ENCODE measurements at regions not wholly inside any gene's neighbourhood (a gene's known extent, or its start where the extent isn't known, plus 50 kb on each side); places are given as distances from the start of the nearest gene placed in this dataset.
"Not testable (repeated sequence)": the region's sequence is repeated elsewhere in the genome, so short reads cannot be mapped to it uniquely, and the experiment has no call there.

DNA sequence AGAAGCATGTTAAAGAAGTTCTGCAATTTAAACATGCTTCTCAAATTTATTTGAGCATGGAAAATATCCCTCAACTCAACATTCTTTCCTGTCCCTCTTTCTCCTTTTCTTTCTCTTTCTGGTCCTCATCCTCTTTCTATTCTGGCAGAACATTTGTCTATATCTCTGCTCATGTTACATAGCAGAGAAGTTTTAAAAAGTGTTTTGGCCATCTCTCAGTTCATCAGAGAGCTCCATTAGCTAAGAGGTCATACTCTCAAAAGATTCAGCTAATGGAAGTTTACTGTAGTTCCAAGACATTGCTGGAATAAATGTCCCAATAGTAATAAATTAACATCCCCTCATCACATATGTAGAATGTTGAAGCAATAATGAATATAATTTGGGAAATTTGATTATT lies 53.5 kb downstream of the XCL2 start:
- no peak for DNase-seq

GRCh38 chr1:168488138-168488537 lies 55.7 kb downstream of the XCL2 start:
- no peak for DNase-seq

- not testable (repeated sequence) for DNase-seq
These were observed 57.0 kb downstream of the XCL2 start for GRCh38 chr1:168486820-168487219.

- no peak for DNase-seq
These were observed 58.7 kb downstream of the XCL2 start for GRCh38 chr1:168485048-168485447.

GRCh38 chr1:168484083-168484482 lies 59.7 kb downstream of the XCL2 start:
- DNase-seq, result no peak

DNA sequence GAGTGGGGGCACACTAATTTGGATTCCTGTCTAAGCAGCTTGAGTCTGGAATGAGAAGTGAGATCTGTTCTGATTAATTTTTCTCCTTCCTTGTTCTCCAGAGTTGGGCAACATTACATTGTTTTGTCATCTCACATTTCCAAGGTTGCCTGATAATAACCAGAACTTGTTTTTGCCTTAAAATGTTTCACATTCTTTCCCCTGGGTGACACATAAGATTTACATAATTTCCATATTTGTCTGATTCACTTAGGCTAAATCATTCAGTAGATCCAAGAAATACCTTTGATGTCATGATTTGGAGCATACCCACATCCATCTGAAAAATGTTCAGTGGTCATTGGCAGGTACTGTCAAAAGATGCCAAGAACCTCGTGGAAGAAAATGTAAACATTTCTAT lies 60.3 kb downstream of the XCL2 start:
- no peak for DNase-seq

DNA sequence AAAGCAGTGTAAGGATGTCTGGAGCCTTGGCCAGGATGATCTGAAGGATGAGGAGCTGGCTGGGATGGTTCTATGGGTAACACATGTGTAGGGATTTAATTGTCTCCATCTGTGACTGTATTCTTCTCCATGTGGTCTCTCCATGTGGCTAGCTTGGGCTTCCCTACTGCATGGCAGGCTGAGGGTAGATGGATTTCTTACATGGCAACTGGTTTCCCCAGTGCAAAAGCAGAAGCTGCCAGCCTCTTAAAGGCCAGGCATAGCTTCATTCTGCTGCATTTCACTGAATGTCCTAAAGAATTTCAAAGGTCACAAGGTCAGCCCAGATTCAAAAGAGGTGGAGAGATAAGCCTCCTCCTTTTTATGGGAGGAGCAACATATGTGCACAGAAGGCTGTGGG lies 61.7 kb downstream of the XCL2 start:
- no peak for DNase-seq

GRCh38 chr1:168481586-168481985 lies 62.2 kb downstream of the XCL2 start:
- DNase-seq, result no peak

DNA sequence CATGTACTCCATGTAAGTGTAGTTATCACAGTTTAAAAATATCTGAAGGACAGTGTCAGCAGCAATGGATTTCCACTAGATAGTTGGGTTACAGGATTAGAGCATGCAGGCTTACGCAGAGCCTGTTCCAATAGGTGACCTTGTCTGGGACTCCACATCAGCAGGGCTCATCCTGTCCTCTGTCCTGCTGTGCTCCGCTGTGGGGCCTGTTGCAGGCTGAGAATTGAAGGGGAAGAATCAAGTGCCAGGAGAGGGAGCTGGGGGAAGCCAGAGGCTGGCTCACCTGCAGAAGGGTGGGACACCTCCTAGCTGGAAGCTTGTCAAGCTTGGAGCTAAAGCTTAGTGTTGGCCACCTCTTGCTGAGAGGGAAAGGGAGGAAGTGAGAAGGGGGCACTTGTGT lies 62.8 kb downstream of the XCL2 start:
- no peak for DNase-seq

DNA sequence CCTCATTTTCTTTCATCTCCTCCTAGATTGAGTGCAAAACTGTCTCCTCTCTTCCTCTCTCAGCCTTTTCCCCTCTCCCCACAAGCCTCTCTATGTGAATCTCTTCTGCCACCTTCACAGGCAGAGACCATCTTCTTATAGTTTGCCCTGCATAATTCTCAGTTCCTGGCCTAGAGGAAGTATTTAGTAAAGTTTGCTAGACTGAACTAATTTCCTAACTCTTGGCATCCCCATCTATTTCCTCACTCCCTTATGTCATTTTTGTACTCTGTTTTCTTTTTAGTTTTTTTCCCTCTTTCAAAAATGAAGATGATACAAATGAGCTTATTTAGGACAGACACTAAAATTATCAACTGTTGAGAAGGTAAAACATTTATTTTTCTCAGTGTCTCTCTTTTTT lies 66.0 kb downstream of the XCL2 start:
- no peak for DNase-seq

- DNase-seq, result no peak
These were observed 67.0 kb downstream of the XCL2 start for GRCh38 chr1:168476588-168477385.

- DNase-seq, result no peak
These were observed 69.5 kb downstream of the XCL2 start for GRCh38 chr1:168474322-168474721.

DNA sequence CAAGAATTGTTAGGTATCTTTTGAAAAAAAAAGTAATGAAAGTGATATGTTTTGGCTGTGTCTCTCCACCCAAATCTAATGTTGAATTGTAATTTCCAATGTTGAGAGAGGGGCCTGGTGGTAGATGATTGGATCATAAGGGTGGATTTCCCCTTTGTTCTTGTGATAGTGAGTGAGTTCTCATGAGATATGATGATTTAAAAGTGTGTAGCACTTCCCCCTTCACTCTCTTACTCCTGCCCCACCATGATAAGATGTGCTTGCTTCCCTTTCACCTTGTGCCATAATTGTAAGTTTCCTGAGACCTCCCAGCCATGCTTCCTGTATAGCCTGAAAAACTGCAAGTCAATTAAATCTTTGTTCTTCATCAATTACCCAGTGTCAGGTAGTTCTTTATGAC lies 70.7 kb downstream of the XCL2 start:
- no peak for DNase-seq

DNA sequence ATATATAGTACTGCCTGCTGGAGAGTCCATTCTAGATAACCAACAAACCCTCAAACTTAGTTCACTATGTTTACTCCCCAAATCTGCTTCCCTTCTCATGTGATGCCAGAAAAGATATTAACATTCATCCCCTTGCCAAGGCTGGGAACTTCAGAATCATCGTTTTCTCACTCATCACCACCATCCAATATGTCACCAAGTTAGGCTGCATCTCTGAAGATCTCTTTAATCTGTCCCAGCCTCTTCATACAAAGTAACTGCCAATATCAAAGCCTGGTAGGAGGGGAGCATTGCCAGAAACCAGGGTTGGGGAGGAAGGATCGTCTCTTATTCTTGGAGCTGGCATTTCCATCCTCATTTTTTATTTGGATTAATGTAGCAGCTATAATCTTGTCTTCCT lies 71.6 kb downstream of the XCL2 start:
- no peak for DNase-seq

DNA sequence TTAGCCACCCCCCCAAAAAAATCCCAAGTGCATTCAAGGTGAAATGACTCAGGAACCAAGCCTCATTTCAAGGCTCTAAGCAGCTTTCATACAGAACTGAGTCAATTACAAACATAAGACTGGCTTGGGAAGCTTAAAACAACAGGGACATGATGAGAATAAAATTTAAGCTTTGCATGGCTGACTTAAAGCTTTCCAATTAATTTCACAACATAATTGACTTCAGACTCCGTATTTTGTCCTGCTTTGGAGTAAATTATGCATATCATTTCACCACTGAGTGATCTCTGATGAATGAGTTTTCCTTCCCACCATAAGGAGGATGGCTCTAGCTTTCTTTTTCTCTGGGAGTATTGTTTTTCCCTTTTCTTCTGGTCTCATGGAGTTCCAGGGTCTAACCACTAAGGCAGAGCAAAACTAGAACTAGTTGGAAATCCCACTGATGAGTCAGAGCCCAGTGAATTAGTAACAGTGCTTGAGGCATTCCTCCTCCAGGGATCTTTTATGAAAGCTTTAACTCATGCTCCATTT lies 72.8 kb downstream of the XCL2 start:
- DNase-seq, result no peak

- no peak for DNase-seq
These were observed 74.1 kb downstream of the XCL2 start for GRCh38 chr1:168469690-168470089.

- DNase-seq, result no peak
These were observed 75.0 kb downstream of the XCL2 start for GRCh38 chr1:168468822-168469221.

DNA sequence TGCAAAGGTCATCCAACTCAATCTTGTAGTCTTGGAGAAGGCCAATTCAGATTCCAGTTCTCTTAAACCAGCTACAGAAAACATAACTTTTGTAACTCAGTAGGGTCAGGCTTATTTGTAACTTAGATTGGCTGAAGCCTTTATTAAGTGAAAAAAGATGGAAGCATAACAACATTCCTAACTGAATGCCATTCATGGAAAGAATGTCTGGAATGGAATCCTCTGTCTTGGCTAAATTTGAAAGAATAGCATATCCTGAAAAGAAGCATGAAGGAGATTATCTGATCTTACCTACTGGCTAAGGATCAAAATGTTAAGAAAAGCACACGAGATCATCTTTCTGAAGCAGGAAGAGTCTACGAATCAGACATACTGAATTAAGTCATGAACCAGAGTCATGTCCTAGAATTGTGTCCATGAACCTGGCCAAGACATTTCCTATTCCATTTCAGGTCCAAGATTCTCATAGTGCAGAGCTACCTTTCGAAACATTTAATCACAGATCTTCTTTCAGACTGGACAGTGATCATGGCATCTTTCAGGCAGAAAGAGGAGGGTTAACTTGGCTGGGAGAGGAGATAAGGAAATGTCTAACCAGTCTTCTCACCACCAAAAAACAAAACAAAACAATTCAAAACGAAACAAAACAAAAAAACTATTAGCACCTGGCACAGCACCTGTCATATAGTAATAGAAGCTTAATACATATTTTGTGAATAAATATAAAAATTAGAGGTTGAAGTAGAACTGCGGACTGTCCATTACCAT lies 75.6 kb downstream of the XCL2 start:
- DNase-seq, result no peak

DNA sequence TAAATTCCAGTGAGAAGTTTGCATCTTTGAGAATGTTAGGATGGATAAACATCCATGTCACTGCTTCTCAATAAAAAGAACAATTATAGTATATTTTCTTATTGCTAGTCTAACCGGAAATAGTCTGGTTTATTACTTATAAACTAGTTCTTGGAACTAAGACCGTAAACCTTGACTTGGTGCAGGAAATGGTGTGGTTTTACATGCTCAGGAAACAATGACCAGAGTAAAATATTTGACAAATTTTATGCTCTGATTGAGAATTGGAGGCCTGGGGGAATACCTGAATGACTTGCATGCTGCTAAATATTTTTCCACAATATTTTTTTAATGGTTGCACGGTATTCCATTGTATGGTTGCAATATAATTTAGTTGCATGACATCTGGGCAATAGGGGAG lies 76.3 kb downstream of the XCL2 start:
- no peak for DNase-seq

DNA sequence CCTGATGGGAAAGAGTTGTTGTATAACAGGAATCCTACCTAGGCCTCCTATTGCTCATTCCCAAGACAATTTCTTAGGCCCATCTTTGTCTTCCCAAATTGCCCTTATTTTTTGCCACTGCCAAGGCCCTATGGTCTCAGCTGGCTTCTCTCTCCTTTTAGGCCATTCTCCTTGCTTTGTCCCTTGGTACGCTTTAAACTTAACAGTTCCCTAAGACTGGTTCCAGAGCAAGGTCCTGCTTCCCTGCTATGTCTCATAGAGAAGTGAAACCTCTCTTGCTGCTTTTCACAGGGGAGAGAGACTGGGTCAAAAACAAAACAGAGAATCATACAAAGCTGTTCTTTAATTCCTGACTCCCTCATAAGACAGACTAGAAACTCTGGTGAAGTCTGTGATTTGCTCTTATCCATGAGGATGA lies 77.1 kb downstream of the XCL2 start:
- no peak for DNase-seq

GRCh38 chr1:168466092-168466713 lies 77.6 kb downstream of the XCL2 start:
- DNase-seq, result no peak

DNA sequence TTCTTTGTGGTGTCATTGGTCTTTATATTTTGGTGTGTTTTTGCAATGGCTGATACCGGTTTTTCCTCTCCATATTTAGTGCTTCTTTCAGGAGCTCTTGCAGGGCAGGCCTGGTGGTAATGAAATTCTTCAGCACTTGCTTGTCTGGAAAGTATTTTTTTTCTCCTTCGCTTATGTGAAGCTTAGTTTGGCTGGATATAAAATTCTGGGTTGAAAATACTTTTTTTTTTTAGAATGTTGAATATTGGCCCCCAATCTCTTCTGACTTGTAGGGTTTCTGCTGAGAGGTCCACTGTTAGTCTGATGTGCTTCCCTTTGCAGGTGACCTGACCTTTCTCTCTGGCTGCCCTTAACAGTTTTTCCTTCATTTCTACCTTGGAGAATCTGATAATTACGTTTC lies 82.7 kb downstream of the XCL2 start:
- not testable (repeated sequence) for DNase-seq

- DNase-seq, result not testable (repeated sequence)
These were observed 86.5 kb downstream of the XCL2 start for GRCh38 chr1:168457296-168457695.

DNA sequence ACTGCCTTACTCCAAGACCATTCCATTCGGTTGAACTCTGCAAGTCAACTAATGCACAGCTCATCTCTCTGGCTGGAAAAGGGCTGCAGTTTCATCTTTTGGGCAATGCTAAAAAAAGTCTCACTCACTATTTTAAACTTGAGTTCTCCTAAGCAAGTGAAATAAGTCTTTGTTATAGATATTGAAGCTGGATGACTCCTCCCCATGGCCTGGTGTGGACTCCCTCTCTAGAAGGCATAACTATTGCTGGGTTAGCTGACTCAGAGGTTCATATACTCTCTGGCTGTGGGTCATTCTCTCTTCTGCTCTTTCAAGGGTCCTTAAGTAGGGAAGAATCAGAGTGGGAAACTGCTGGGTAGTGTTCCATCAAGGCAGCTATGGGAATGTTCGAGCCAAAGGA lies 88.0 kb downstream of the XCL2 start:
- DNase-seq, result no peak
